GM19468 (cell line): ENCODE measurements at regions not wholly inside any gene's neighbourhood (a gene's known extent, or its start where the extent isn't known, plus 50 kb on each side); places are given as distances from the start of the nearest gene placed in this dataset.
"Not testable (repeated sequence)": the region's sequence is repeated elsewhere in the genome, so short reads cannot be mapped to it uniquely, and the experiment has no call there.

ENCODE experiments used
- ATAC-seq: cut with Tn5 transposase; IDR thresholded peaks from one replicate; pipeline ENCODE4 v1.9.1; 2021; ENCODE audit warnings: mild to moderate bottlenecking, moderate library complexity, moderate number of reproducible peaks; ENCODE audit not compliant: unreplicated experiment; ENCODE audit errors: extremely low read depth

GRCh38 chr6:114886670-114887436 lies 544.0 kb upstream of the HS3ST5 start:
- ATAC-seq = no peak

- no peak for ATAC-seq
Measured at GRCh38 chr6:114879693-114880092, 536.9 kb upstream of the HS3ST5 start.

- ATAC-seq = no peak
Measured at GRCh38 chr6:114878091-114878490, 535.3 kb upstream of the HS3ST5 start.

GRCh38 chr6:114874410-114874809 lies 531.6 kb upstream of the HS3ST5 start:
- ATAC-seq = no peak

- not testable (repeated sequence) for ATAC-seq
Measured at GRCh38 chr6:114865506-114865905, 522.7 kb upstream of the HS3ST5 start.

GRCh38 chr6:114863610-114864009 lies 520.8 kb upstream of the HS3ST5 start:
- ATAC-seq = no peak

GRCh38 chr6:114862819-114863218 lies 520.0 kb upstream of the HS3ST5 start:
- no peak for ATAC-seq

GRCh38 chr6:114862064-114862463 lies 519.2 kb upstream of the HS3ST5 start:
- ATAC-seq = no peak

GRCh38 chr6:114844359-114844758 lies 501.5 kb upstream of the HS3ST5 start:
- no peak for ATAC-seq

GRCh38 chr6:114839019-114839418 lies 496.2 kb upstream of the HS3ST5 start:
- no peak for ATAC-seq

GRCh38 chr6:114833211-114833610 lies 490.4 kb upstream of the HS3ST5 start:
- ATAC-seq = no peak

GRCh38 chr6:114830515-114830914 lies 487.7 kb upstream of the HS3ST5 start:
- no peak for ATAC-seq

GRCh38 chr6:114827135-114827534 lies 484.3 kb upstream of the HS3ST5 start:
- ATAC-seq = no peak

GRCh38 chr6:114824409-114824808 lies 481.6 kb upstream of the HS3ST5 start:
- no peak for ATAC-seq

GRCh38 chr6:114816678-114817077 lies 473.9 kb upstream of the HS3ST5 start:
- no peak for ATAC-seq

GRCh38 chr6:114810468-114810867 lies 467.6 kb upstream of the HS3ST5 start:
- ATAC-seq = no peak

- ATAC-seq = not testable (repeated sequence)
Measured at GRCh38 chr6:114805426-114805825, 462.6 kb upstream of the HS3ST5 start.

GRCh38 chr6:114796576-114796975 lies 453.8 kb upstream of the HS3ST5 start:
- ATAC-seq = no peak

GRCh38 chr6:114793428-114793827 lies 450.6 kb upstream of the HS3ST5 start:
- no peak for ATAC-seq

GRCh38 chr6:114785235-114786127 lies 442.7 kb upstream of the HS3ST5 start:
- no peak for ATAC-seq

GRCh38 chr6:114783783-114784182 lies 441.0 kb upstream of the HS3ST5 start:
- ATAC-seq = no peak
